ENCODE measurements at regions not wholly inside any gene's neighbourhood (a gene's known extent, or its start where the extent isn't known, plus 50 kb on each side); places are given as distances from the start of the nearest gene placed in this dataset.

- no peak for TF ChIP-seq ZBTB43 (CRISPR knock-in tag; IDR thresholded peaks at IDR 0.05)
- no peak for TF ChIP-seq NR2C2 (CRISPR knock-in tag; IDR thresholded peaks at IDR 0.05)
- no peak for TF ChIP-seq CBFB (CRISPR knock-in tag; IDR thresholded peaks at IDR 0.05; ENCODE audit: low read depth)
Measured at GRCh38 chr15:93974804-93975481, 256.4 kb upstream of the MCTP2 start.
